AG10803 (cell line): ENCODE measurements at regions not wholly inside any gene's neighbourhood (a gene's known extent, or its start where the extent isn't known, plus 50 kb on each side); places are given as distances from the start of the nearest gene placed in this dataset.

ENCODE experiments used
- DNase-seq: peaks from one replicate; pipeline ENCODE4 v3.0.0; 2010; ENCODE audit warnings: low read depth
- H3K4me3 ChIP-seq: 2 replicates; pipeline ENCODE4 v1.5.1; 2011; ENCODE audit warnings: mild to moderate bottlenecking, low read length, control low read depth
- TF ChIP-seq, protein P1 (sequence below): conservative IDR thresholded peaks from 2 replicates; pipeline ENCODE4 v1.5.1; 2011; ENCODE audit warnings: mild to moderate bottlenecking, low read length, control low read depth, inconsistent platforms

DNA sequence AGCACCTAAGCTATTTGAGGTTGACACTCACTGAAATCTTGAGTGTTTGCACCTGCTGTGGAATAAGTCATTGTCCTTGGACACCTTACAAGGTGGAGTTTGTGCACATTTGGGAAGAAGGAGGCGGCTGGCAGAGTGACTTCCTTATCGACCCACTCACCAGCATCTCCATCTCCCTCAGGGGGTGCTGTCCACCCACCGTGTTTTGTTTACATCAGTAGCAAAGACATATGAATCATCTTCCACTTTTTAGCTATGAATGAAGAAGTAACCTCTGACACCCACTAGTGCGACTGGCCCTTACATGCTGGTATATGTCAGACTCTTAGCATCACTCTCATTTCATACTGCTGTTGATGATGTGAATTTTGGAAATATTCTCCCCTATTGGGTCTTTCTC, 119.5 kb upstream of the SGK1 start:
- no peak overlapping the region for H3K4me3 ChIP-seq
- TF ChIP-seq, protein P1, sequence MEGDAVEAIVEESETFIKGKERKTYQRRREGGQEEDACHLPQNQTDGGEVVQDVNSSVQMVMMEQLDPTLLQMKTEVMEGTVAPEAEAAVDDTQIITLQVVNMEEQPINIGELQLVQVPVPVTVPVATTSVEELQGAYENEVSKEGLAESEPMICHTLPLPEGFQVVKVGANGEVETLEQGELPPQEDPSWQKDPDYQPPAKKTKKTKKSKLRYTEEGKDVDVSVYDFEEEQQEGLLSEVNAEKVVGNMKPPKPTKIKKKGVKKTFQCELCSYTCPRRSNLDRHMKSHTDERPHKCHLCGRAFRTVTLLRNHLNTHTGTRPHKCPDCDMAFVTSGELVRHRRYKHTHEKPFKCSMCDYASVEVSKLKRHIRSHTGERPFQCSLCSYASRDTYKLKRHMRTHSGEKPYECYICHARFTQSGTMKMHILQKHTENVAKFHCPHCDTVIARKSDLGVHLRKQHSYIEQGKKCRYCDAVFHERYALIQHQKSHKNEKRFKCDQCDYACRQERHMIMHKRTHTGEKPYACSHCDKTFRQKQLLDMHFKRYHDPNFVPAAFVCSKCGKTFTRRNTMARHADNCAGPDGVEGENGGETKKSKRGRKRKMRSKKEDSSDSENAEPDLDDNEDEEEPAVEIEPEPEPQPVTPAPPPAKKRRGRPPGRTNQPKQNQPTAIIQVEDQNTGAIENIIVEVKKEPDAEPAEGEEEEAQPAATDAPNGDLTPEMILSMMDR, result no peak; the same call in 1 of the 2 replicates
- DNase-seq, result no peak

DNA sequence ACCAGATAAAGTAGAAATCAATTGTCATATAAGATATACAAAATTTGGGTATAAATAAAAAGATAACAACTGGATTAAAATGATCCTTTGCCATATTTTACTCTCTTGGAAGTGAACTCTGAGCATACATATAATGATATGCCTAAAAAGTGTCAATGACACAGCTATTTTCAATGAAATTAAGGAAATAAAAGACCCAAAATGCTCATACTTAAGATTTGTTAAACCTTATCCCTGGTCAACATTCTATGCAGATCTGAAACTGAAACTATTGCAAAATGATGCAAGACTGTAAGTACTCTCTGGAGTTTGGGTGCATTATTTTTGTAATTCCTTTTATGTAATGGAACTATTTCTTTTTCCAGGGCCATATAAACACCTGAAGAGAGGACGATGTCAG, 119.0 kb upstream of the SGK1 start:
- DNase-seq, result peak; percentile 41
- TF ChIP-seq, protein P1, result no peak
- no peak overlapping the region for H3K4me3 ChIP-seq

DNA sequence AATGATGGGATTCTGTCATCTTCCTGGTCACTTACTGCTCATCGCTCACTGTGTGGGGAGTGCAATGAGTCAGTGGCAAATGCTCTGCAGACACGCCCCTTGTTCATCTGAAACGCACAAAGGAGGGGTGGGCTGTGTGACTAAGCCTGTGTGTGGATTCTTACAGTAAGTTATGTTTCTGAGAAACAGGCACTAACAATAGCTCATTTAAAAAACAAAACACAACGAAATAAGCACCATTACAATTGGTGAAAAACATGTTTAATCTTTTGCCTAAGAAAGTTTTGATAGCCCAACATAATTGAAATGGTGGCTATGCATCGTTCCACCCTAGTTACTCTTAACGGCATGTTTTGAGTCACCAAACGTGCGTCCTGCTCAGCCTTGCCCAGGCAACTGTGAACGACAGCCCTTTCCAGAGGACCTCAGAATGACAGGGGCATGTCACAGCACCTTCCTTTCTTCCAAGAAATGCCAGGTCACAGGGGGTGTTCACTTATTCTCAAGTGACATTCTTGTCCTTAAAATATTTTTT, 118.4 kb upstream of the SGK1 start:
- peak overlapping the region; percentile 43 for H3K4me3 ChIP-seq
- peak; percentile 96 for DNase-seq
- TF ChIP-seq, protein P1, result no peak

DNA sequence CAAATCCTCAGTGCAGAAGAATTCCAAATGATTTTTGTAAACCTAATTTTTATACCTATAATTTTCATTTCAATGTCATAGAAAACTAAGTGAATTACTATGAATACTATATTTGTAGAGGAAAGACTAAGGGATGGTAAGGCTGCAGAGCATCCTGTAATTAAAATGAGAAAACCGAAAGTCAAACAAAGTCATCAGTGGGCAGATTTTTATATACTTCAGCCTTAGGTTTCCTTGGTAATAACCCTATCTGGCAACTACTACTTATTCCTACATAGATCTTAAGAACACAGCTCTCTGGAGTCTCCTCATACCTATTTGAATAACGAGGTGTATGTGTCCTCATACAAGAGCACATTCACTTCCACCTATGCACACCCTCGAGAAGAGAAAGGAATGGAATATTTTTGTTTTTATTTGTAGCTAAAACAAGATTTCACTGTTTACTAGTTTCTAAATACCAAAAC, 117.9 kb upstream of the SGK1 start:
- H3K4me3 ChIP-seq, result peak overlapping the region; percentile 11
- TF ChIP-seq, protein P1, result no peak

DNA sequence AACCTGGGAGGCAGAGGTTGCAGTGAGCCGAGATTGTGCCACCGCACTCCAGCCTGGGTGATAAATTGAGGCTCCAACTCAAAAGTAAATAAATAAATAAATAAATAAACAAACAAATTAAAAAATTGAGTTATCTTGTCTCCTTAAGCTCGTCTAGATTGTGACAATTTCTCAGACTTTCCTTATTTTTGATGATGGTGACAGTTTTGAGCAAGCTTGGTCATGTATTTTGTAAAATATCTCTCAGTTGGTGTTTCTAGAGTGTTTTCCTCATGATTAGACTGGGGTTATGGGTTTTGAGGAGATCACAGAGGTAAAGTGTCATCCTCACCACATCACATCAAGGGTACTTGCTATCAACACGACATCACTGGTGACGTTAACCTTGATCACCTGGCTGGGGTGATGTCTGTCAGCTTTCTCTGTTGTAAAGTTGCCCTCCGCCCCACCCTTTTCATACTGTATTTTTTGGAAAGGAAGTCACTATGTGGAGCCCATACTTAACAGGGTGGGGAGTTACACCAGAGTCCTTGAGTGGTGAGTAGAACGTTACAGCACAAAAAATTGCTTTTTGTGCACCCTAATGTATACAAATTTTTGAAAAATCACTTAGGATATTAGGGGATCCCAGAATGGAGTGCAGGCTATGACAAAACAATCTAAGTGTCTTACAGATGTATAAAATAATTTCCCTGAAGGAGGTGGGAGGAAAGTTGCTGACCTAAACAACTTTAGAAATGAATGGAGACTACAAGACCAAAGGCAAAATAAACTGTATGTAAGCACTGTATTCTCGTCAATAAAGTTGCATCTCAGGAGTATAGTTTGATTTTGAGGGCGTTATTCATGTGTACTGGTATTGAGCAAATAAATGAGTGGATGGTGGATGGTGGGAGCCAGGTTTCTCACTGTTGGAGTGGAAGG, 116.4 kb upstream of the SGK1 start:
- H3K4me3 ChIP-seq, result no peak overlapping the region
- no peak for DNase-seq
- TF ChIP-seq, protein P1, result no peak

More for the DNA sequence above, 117.9 kb upstream of the SGK1 start:
- DNase-seq, result no peak

DNA sequence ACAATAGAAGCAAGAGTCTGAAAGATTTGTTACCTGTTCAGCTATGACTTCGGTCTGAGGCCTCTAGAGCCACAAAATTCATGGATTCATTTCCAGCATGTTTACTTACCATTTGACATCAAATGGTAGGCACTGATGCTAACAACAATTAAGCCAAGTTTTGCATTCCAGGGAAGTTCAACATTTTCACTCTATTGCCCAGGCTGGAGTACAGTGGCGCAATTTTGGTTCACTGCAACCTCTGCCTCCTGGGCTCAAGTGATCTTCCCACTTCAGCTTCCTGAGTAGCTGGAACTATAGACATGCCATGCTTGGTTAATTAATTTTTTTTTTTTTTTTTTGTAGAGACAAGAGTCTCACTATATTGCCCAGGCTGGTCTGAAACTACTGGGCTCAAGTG, 114.1 kb upstream of the SGK1 start:
- DNase-seq, result peak; percentile 55
- TF ChIP-seq, protein P1, result no peak

DNA sequence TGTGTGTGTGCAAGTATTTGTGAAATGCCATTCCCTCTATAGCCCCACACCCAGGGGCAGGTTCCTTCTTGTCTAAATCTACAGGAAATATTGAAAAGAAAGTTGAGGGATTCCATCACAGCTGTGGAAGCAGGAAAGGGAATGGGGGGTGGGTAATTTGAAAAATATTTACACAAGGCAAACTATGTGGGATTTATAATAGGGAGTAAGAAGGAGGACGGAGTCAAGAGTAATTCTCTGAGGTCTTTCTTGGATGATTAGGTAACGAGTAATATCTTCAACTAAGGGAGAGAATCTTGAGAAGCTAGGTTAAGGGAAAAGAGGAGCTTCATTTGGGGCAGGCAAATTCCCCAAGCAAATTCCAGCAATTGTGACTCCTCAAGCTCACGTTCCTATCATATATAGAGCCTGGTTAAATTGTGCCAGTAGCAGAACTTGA, 113.5 kb upstream of the SGK1 start:
- peak; percentile 82 for DNase-seq
- H3K4me3 ChIP-seq, result no peak overlapping the region
- TF ChIP-seq, protein P1, result no peak

More for the DNA sequence above, 114.1 kb upstream of the SGK1 start:
- H3K4me3 ChIP-seq, result no peak overlapping the region
